ENCODE measurements at regions not wholly inside any gene's neighbourhood (a gene's known extent, or its start where the extent isn't known, plus 50 kb on each side); places are given as distances from the start of the nearest gene placed in this dataset.

- POLR2A ChIA-PET (ENCODE audit: low non-redundant PET) = no interaction called here
- no peak for TF ChIP-seq CTCF (conservative IDR thresholded peaks at IDR 0.05; ENCODE audit: low read depth)
- CTCF ChIA-PET = interaction anchor here (0.6 to 1.2 kb wide), 2 partner anchors 53 to 200 kb away, joined by 3 read pairs; no protein-coding TSS in a partner anchor
- no peak overlapping the region for H3K27ac ChIP-seq
- DNase-seq (ENCODE audit: low spot score) = peak; percentile 11
Measured at GRCh38 chr3:193928354-193929209, 207.4 kb upstream of the HES1 start.

- POLR2A ChIA-PET (ENCODE audit: low non-redundant PET) = no interaction called here
- DNase-seq (ENCODE audit: low spot score) = no peak
- H3K27ac ChIP-seq = no peak overlapping the region
- TF ChIP-seq CTCF (conservative IDR thresholded peaks at IDR 0.05; ENCODE audit: low read depth) = no peak
- CTCF ChIA-PET = no interaction called here
Measured at GRCh38 chr3:193929373-193929772, 206.6 kb upstream of the HES1 start.

GRCh38 chr3:193929921-193930646 is 205.9 kb upstream of the HES1 start:
- DNase-seq (ENCODE audit: low spot score) = no peak
- ChIA-PET POLR2A (ENCODE audit: low non-redundant PET) (interaction anchor here (0.6 kb wide), 1 partner anchor 20 kb away, joined by 3 read pairs; no protein-coding TSS in a partner anchor), CTCF (no interaction called here)
- no peak overlapping the region for H3K27ac ChIP-seq
- TF ChIP-seq CTCF (conservative IDR thresholded peaks at IDR 0.05; ENCODE audit: low read depth) = no peak

GRCh38 chr3:193932136-193932535 is 203.8 kb upstream of the HES1 start:
- ChIA-PET CTCF (interaction anchor here (0.6 to 1.6 kb wide), 3 partner anchors 152 to 580 kb away, joined by 3 to 10 read pairs (median 4); partner anchors contain the start of gene HES1), POLR2A (ENCODE audit: low non-redundant PET) (no interaction called here)
- TF ChIP-seq CTCF (conservative IDR thresholded peaks at IDR 0.05; ENCODE audit: low read depth) = no peak
- no peak overlapping the region for H3K27ac ChIP-seq
- no peak for DNase-seq (ENCODE audit: low spot score)

GRCh38 chr3:193932576-193932975 is 203.4 kb upstream of the HES1 start:
- ChIA-PET POLR2A (ENCODE audit: low non-redundant PET) (no interaction called here), CTCF (interaction anchor here (0.6 to 1.6 kb wide), 2 partner anchors 152 to 203 kb away, joined by 4 to 10 read pairs; partner anchors contain the start of gene HES1)
- no peak for TF ChIP-seq CTCF (conservative IDR thresholded peaks at IDR 0.05; ENCODE audit: low read depth)
- DNase-seq (ENCODE audit: low spot score) = no peak
- H3K27ac ChIP-seq = no peak overlapping the region

- CTCF ChIA-PET = no interaction called here
- POLR2A ChIA-PET (ENCODE audit: low non-redundant PET) = no interaction called here
- TF ChIP-seq CTCF (conservative IDR thresholded peaks at IDR 0.05; ENCODE audit: low read depth) = no peak
Measured at GRCh38 chr3:193933451-193933850, 202.5 kb upstream of the HES1 start.

More at GRCh38 chr3:193933451-193933850, 202.5 kb upstream of the HES1 start:
- no peak overlapping the region for H3K27ac ChIP-seq
- no peak for DNase-seq (ENCODE audit: low spot score)

Data from RWPE1 (cell line).